ENCODE measurements at regions not wholly inside any gene's neighbourhood (a gene's known extent, or its start where the extent isn't known, plus 50 kb on each side); places are given as distances from the start of the nearest gene placed in this dataset.

DNA sequence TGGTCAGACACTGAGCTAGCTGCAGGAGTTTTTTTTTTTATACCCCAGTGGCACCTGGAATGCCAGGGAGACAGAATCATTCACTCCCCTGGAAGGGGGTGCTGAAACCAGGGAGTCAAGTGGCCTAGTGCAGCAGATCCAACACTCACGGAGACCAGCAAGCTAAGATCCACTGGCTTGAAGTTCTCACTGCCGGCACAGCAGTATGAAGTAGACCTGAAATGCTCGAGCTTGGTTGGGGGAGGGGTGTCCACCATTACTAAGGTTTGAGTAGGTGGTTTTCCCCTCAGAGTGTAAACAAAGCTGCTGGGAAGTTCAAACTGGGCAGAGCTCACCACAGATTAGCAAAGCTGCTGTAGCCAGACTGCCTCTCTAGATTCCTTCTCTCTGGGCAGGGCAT is 537.9 kb upstream of the LCORL start:
- TF ChIP-seq ZNF558 (CRISPR knock-in tag; IDR thresholded peaks at IDR 0.05; ENCODE audit: borderline replicate concordance) (no peak), EZH2 (conservative IDR thresholded peaks at IDR 0.05; ENCODE audit: low read depth, low read length) (no peak), ZNF260 (CRISPR knock-in tag; IDR thresholded peaks at IDR 0.05; ENCODE audit: borderline replicate concordance, low read depth) (no peak), GLI4 (CRISPR knock-in tag; IDR thresholded peaks at IDR 0.05; ENCODE audit: borderline replicate concordance) (no peak), ZNF274 (CRISPR knock-in tag; IDR thresholded peaks at IDR 0.05) (no peak), POLR2AphosphoS2 (IDR thresholded peaks at IDR 0.05; ENCODE audit: low read depth, low read length) (no peak), ZBTB21 (CRISPR knock-in tag; IDR thresholded peaks at IDR 0.05) (no peak), ZNF431 (CRISPR knock-in tag; IDR thresholded peaks at IDR 0.05; ENCODE audit: borderline replicate concordance, low read depth) (no peak), ZFX (CRISPR knock-in tag; IDR thresholded peaks at IDR 0.05; ENCODE audit: low read depth) (no peak), CBFB (CRISPR knock-in tag; IDR thresholded peaks at IDR 0.05) (no peak), MAFG (CRISPR knock-in tag; IDR thresholded peaks at IDR 0.05) (no peak)
- TF ChIP-seq, protein P1, sequence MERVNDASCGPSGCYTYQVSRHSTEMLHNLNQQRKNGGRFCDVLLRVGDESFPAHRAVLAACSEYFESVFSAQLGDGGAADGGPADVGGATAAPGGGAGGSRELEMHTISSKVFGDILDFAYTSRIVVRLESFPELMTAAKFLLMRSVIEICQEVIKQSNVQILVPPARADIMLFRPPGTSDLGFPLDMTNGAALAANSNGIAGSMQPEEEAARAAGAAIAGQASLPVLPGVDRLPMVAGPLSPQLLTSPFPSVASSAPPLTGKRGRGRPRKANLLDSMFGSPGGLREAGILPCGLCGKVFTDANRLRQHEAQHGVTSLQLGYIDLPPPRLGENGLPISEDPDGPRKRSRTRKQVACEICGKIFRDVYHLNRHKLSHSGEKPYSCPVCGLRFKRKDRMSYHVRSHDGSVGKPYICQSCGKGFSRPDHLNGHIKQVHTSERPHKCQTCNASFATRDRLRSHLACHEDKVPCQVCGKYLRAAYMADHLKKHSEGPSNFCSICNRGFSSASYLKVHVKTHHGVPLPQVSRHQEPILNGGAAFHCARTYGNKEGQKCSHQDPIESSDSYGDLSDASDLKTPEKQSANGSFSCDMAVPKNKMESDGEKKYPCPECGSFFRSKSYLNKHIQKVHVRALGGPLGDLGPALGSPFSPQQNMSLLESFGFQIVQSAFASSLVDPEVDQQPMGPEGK (CRISPR knock-in tag; IDR thresholded peaks at IDR 0.05) = no peak

Data from HepG2 (cell line).